NCI-H2227 (cell line): ENCODE measurements at regions not wholly inside any gene's neighbourhood (a gene's known extent, or its start where the extent isn't known, plus 50 kb on each side); places are given as distances from the start of the nearest gene placed in this dataset.
A peak's percentile ranks its signal among the peaks of the same experiment; 100 is the strongest.

ENCODE experiments used
- DNase-seq: peaks from one replicate; lab custom pipeline; 2025; ENCODE audit not compliant: unreplicated experiment; lab: John Stamatoyannopoulos, UW

- DNase-seq, result no peak
Measured at GRCh38 chr22:27507935-27508526, 293.5 kb downstream of the MN1 start.

GRCh38 chr22:27509132-27509920, 292.2 kb downstream of the MN1 start:
- DNase-seq, result no peak

- DNase-seq, result no peak
Measured at GRCh38 chr22:27510024-27510423, 291.5 kb downstream of the MN1 start.

- no peak for DNase-seq
Measured at GRCh38 chr22:27512283-27512761, 289.2 kb downstream of the MN1 start.

GRCh38 chr22:27513021-27513420, 288.5 kb downstream of the MN1 start:
- DNase-seq, result no peak

GRCh38 chr22:27514601-27515523, 286.7 kb downstream of the MN1 start:
- no peak for DNase-seq

GRCh38 chr22:27517361-27518155, 284.0 kb downstream of the MN1 start:
- DNase-seq, result no peak

GRCh38 chr22:27518531-27519340, 282.8 kb downstream of the MN1 start:
- DNase-seq, result no peak

- DNase-seq, result no peak
Measured at GRCh38 chr22:27523711-27524110, 277.8 kb downstream of the MN1 start.

- DNase-seq, result no peak
Measured at GRCh38 chr22:27525711-27526110, 275.8 kb downstream of the MN1 start.

- no peak for DNase-seq
Measured at GRCh38 chr22:27526901-27527300, 274.7 kb downstream of the MN1 start.

- DNase-seq, result no peak
Measured at GRCh38 chr22:27531782-27532530, 269.6 kb downstream of the MN1 start.

GRCh38 chr22:27533105-27533745, 268.3 kb downstream of the MN1 start:
- DNase-seq, result peak; percentile 48

- no peak for DNase-seq
Measured at GRCh38 chr22:27534720-27535125, 266.8 kb downstream of the MN1 start.

GRCh38 chr22:27535452-27535851, 266.1 kb downstream of the MN1 start:
- DNase-seq, result no peak

GRCh38 chr22:27537501-27537900, 264.1 kb downstream of the MN1 start:
- DNase-seq, result peak; percentile 28

GRCh38 chr22:27538666-27539065, 262.9 kb downstream of the MN1 start:
- no peak for DNase-seq

GRCh38 chr22:27540247-27540646, 261.3 kb downstream of the MN1 start:
- no peak for DNase-seq
